HL-60/S4 treated with retinoic acid at 250 ng/mL for 4 days and 3 days (cell line): ENCODE measurements at regions not wholly inside any gene's neighbourhood (a gene's known extent, or its start where the extent isn't known, plus 50 kb on each side); places are given as distances from the start of the nearest gene placed in this dataset.
"Not testable (repeated sequence)": the region's sequence is repeated elsewhere in the genome, so short reads cannot be mapped to it uniquely, and the experiment has no call there.

Experiments
- in situ Hi-C: fragments of 300-500 bp; cut with MboI; formaldehyde crosslinking; loops from 2 replicates; pipeline ENCODE4 v1.7.0; 2022; ENCODE audit warnings: low sequenced_read_pairs

- in situ Hi-C loops = no loop called here
These were observed 207.6 kb upstream of the MDFIC2 start for GRCh38 chr3:70519913-70520659.

DNA sequence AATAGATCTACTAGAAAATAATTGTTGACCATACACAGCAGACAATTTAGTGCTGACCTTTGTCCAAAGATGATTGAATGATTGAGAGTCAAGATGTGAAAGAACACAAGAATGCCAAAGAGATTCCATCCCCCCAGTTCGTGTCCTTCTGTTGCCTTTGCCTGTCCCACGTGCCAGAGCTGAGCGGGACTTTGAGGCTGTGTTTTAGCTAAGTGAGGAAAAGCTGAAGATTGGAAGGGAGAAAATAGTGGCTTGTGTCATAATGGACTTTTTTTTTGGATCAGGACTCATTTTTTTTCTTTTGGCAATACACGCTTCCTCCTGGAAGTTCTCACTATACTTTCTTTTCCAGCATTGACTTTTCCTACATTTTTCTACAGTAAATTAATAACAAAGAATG, 206.6 kb upstream of the MDFIC2 start:
- in situ Hi-C loops = no loop called here

DNA sequence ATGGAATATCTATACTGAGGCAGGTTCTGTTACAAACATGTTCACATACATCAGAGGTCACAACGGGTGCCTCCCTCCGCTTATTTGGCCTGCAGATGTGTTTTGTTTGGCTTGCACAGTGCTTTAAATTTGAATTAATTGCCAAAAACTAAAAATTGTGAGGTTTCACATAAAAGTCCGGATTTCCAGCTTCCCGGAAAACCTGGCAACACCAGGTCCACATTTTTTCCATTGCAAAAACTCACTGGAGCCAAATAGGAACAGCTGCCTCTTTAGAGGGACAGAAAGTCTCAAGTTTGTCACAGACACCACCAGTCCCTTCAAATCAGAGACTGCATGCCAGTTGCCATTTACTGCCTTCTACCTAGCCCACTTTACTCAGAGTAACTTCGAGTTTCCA, 205.9 kb upstream of the MDFIC2 start:
- in situ Hi-C loops = no loop called here

GRCh38 chr3:70517124-70517890, 204.9 kb upstream of the MDFIC2 start:
- in situ Hi-C loops = no loop called here

DNA sequence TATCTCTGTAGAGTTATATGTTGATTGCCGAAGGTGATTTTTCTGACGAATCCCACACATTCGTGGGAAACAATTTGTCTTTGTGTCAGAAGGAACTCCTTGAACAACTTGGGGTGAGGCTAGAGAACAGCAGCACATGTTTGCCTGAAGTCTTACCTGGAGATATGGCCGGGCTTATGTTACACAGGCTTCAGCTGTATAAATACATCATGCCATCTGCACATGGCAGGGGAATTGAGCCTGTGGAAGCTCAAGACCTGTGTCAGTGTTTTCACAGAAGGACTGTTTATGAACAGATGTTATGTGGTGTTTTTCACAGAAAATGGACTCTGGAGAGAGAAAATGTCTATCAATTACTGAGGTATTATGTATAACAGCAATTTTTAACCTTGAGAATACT, 203.6 kb upstream of the MDFIC2 start:
- in situ Hi-C loops = no loop called here

GRCh38 chr3:70507486-70507885, 195.0 kb upstream of the MDFIC2 start:
- in situ Hi-C loops = no loop called here

DNA sequence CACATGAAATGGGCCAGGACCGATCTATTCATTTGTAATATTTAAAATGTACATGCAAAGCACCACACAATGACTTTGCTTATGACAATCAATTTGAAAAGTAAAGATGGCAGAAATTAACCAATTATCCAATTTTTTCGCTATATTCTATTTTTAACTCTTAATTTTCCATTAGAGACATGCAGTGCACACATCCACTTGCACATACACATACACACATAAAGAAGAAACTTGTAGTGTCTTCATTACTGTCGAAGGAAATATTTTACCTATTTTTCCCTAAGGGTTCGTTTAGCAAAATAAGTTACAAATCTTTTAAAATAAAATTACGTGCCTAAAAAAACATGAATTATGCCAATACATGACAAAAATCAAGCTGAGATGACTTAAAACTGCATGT, 194.3 kb upstream of the MDFIC2 start:
- in situ Hi-C loops = no loop called here

GRCh38 chr3:70501561-70501960, 189.1 kb upstream of the MDFIC2 start:
- in situ Hi-C loops = no loop called here

DNA sequence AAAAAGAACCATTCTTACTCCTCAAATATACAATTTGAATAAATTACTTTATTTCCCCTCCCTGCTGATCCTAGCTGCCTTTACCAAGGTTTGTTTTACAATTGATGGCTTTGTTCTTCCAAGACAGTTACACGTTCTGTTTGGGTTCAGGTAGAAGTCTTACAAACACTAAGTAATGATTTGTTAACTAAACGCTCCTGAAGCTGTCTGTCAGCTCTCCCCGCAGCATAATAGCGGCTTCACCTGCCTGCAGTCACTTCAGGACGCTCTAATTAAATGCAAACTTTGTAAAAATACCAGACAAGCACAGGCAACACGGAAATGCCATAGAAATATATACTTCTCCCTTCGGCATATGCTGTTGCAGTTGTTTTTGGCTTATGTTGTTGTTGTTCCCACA, 176.4 kb upstream of the MDFIC2 start:
- in situ Hi-C loops = no loop called here

- in situ Hi-C loops = no loop called here
These were observed 175.7 kb upstream of the MDFIC2 start for GRCh38 chr3:70488131-70488530.

DNA sequence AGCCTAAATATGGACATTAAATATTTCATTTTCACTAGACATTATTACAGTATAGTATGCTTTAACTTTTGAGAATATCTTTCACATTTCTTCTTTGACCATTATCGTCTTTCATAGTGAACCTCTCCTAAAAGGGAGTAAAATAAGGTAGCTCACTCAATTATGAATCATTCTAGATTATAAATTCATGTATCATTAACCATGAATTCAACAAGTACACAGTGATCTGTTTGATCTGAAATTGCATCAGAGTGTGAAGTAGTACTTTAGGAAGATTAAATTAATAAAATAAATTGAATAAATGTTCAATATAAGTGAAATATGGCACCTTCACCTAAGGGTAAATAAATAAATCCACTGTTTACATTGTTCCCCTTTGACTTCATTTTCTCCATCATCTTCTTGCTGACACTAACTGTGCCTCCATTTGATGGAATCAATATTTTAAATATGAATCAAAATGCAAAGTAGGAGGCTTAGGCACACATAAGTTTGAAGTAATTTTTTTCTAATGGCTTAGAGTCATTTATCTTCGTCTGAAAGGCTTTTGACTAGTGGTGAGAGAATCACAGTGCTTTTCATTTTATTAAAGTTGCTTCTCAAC, 174.1 kb upstream of the MDFIC2 start:
- in situ Hi-C loops = no loop called here

GRCh38 chr3:70476174-70476573, 163.7 kb upstream of the MDFIC2 start:
- in situ Hi-C loops = no loop called here

GRCh38 chr3:70471464-70472342, 159.3 kb upstream of the MDFIC2 start:
- in situ Hi-C loops = no loop called here

DNA sequence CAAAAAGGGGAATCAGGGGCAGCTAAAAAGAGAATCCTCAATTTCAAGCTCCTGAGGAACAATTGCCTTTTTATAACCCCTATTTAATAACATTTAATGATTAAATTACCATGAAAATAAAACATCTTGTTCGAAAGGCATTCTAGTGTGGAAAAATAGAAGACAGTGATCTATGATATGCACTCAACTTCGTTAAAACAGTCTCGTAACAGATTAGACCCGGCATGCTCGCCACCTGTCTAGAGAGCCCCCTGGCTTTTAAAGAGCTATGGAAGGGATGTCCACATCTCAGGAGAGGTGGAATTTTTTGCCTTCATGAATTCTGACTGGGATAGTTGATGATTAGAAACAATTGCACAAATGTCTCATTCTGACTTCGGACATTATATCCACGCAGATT, 153.7 kb upstream of the MDFIC2 start:
- in situ Hi-C loops = no loop called here

GRCh38 chr3:70464876-70465275, 152.4 kb upstream of the MDFIC2 start:
- in situ Hi-C loops = no loop called here

DNA sequence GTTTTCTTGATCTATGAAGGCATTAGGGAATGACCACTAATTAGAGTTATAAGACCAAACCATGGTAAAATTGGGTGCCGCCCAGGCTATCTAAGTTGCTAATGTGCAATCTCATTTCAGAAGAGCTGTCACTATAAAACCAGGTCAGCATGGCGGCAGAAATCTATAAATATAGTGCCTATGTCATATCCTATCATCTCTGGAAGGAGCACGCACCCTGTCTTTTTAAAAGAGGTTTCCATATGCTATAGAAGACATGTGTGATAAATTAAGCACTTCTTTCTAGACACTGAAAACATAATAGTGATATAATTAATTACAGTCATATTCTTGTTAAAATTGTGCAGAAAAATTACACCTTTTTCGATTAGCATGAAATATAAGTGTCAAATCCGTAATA, 152.0 kb upstream of the MDFIC2 start:
- in situ Hi-C loops = no loop called here

GRCh38 chr3:70450220-70450619, 137.8 kb upstream of the MDFIC2 start:
- in situ Hi-C loops = not testable (repeated sequence)

DNA sequence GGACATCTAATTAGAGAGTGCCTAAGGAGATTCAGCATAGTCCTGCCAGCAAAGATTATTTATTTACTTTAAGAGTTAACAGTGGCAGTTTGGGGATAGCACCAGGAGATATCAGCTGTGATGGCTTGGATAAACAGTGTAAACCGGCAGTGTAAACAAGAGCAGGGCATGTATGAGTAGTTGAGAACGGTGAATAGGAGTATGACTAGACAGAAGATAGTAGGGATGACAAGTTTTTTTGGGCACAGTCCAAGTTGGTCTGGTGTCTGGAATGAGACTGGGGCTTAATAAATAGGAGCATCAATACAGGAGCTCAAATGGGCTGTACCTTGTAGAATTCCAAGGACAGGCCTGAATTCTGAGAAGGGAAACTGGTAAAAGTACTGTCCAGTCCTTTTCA, 123.0 kb upstream of the MDFIC2 start:
- in situ Hi-C loops = not testable (repeated sequence)

DNA sequence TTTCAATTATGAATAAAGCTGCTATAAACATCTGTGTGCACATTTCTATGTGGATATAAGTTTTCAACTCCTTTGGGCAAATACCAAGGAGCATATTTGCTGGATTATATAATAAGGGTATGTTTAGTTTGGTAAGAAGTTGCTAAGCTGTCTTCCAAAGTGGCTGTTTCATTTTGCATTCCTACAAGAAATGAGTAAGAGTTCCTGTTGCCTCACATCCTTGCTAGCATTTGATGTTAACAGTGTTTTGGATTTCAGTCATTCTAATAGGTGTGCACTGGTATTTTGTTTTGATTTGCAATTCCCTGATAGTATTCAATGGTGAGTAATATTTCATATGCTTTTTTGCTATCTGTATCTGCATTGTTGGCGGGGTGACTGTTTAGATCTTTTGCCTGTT, 120.7 kb upstream of the MDFIC2 start:
- in situ Hi-C loops = no loop called here

DNA sequence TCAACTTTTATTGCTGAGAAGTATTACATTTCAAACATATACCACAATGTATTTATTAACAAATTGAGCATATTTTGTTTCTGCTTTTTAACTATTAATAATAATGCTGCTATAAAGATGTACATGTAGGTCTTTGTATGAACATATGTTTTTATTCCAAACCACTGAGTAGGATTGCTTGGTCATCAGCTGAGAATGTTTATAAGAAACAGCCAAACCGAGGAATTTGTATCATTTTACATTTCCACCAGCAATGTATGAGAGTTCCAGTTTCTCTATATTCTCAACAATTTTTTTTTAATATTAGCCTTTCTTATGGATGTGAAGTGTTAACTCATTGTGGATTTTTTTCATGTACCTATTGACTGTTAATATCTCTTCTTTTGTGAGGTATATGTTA, 119.5 kb upstream of the MDFIC2 start:
- in situ Hi-C loops = no loop called here

GRCh38 chr3:70426071-70426470, 113.6 kb upstream of the MDFIC2 start:
- in situ Hi-C loops = no loop called here
